ENCODE measurements at regions not wholly inside any gene's neighbourhood (a gene's known extent, or its start where the extent isn't known, plus 50 kb on each side); places are given as distances from the start of the nearest gene placed in this dataset.

GRCh38 chr1:30413111-30413440 lies 310.3 kb downstream of the MATN1 start:
- TF ChIP-seq CTCF (IDR thresholded peaks at IDR 0.05; ENCODE audit: low read depth, low read length, missing control alignments) = no peak
- in situ Hi-C loops (cut with HindIII; ENCODE audit: low sequenced_read_pairs) = no loop called here
- no peak overlapping the region for H3K4me3 ChIP-seq (ENCODE audit: low read depth, low read length)
- no peak for DNase-seq (ENCODE audit: low read depth)

- no peak for TF ChIP-seq CTCF (IDR thresholded peaks at IDR 0.05; ENCODE audit: low read depth, low read length, missing control alignments)
- no peak overlapping the region for H3K4me3 ChIP-seq (ENCODE audit: low read depth, low read length)
- in situ Hi-C loops (cut with HindIII; ENCODE audit: low sequenced_read_pairs) = no loop called here
- no peak for DNase-seq (ENCODE audit: low read depth)
Measured at GRCh38 chr1:30412241-30413110, 310.9 kb downstream of the MATN1 start.

GRCh38 chr1:30411206-30411605 lies 312.2 kb downstream of the MATN1 start:
- H3K4me3 ChIP-seq (ENCODE audit: low read depth, low read length) = no peak overlapping the region
- no peak for TF ChIP-seq CTCF (IDR thresholded peaks at IDR 0.05; ENCODE audit: low read depth, low read length, missing control alignments)
- DNase-seq (ENCODE audit: low read depth) = no peak
- in situ Hi-C loops (cut with HindIII; ENCODE audit: low sequenced_read_pairs) = no loop called here

- in situ Hi-C loops (cut with HindIII; ENCODE audit: low sequenced_read_pairs) = no loop called here
- TF ChIP-seq CTCF (IDR thresholded peaks at IDR 0.05; ENCODE audit: low read depth, low read length, missing control alignments) = no peak
- no peak for DNase-seq (ENCODE audit: low read depth)
- no peak overlapping the region for H3K4me3 ChIP-seq (ENCODE audit: low read depth, low read length)
Measured at GRCh38 chr1:30410153-30410851, 313.1 kb downstream of the MATN1 start.

GRCh38 chr1:30409476-30410152 lies 313.8 kb downstream of the MATN1 start:
- H3K4me3 ChIP-seq (ENCODE audit: low read depth, low read length) = no peak overlapping the region
- DNase-seq (ENCODE audit: low read depth) = no peak
- in situ Hi-C loops (cut with HindIII; ENCODE audit: low sequenced_read_pairs) = no loop called here
- TF ChIP-seq CTCF (IDR thresholded peaks at IDR 0.05; ENCODE audit: low read depth, low read length, missing control alignments) = no peak

GRCh38 chr1:30407865-30408580 lies 315.4 kb downstream of the MATN1 start:
- no peak for TF ChIP-seq CTCF (IDR thresholded peaks at IDR 0.05; ENCODE audit: low read depth, low read length, missing control alignments)
- in situ Hi-C loops (cut with HindIII; ENCODE audit: low sequenced_read_pairs) = no loop called here
- DNase-seq (ENCODE audit: low read depth) = no peak
- no peak overlapping the region for H3K4me3 ChIP-seq (ENCODE audit: low read depth, low read length)
